Parathyroid adenoma (tissue), 2 donors: ENCODE measurements at regions not wholly inside any gene's neighbourhood (a gene's known extent, or its start where the extent isn't known, plus 50 kb on each side); places are given as distances from the start of the nearest gene placed in this dataset.
"Not testable (repeated sequence)": the region's sequence is repeated elsewhere in the genome, so short reads cannot be mapped to it uniquely, and the experiment has no call there.

ENCODE experiments used
- H2AFZ ChIP-seq: fragments of 300-600 bp; sonication (generic); one replicate; pipeline ENCODE4 v1.7.0; 2017; ENCODE audit warnings: antibody characterized with exemption, mild to moderate bottlenecking
- H3K27ac ChIP-seq: fragments of 300-600 bp; sonication (generic); one replicate; pipeline ENCODE4 v1.7.0; 2017
- H3K27me3 ChIP-seq: fragments of 300-600 bp; sonication (generic); one replicate; pipeline ENCODE4 v1.7.0; 2017; ENCODE audit warnings: low read length; ENCODE audit not compliant: control insufficient read depth, insufficient read depth
- H3K36me3 ChIP-seq: fragments of 300-600 bp; sonication (generic); one replicate; pipeline ENCODE4 v1.7.0; 2017; ENCODE audit warnings: low read length; ENCODE audit not compliant: control insufficient read depth, insufficient read depth
- H3K4me1 ChIP-seq: fragments of 300-600 bp; sonication (generic); one replicate; pipeline ENCODE4 v1.7.0; 2017; ENCODE audit warnings: control low read depth
- H3K4me2 ChIP-seq: fragments of 300-600 bp; sonication (generic); one replicate; pipeline ENCODE4 v1.7.0; 2017; ENCODE audit warnings: low read length
- H3K4me3 ChIP-seq: fragments of 300-600 bp; sonication (generic); one replicate; pipeline ENCODE4 v1.7.0; 2017; ENCODE audit warnings: low read depth, low read length
- H3K79me2 ChIP-seq: fragments of 300-600 bp; sonication (generic); one replicate; pipeline ENCODE4 v1.7.0; 2017; ENCODE audit warnings: control low read depth
- H3K9ac ChIP-seq: fragments of 300-600 bp; sonication (generic); one replicate; pipeline ENCODE4 v1.7.0; 2017; ENCODE audit warnings: mild to moderate bottlenecking
- H3K9me3 ChIP-seq: fragments of 300-600 bp; sonication (generic); one replicate; pipeline ENCODE4 v1.7.0; 2017; ENCODE audit warnings: low read length; ENCODE audit not compliant: control insufficient read depth
- CTCF ChIP-seq: fragments of 300-600 bp; sonication (generic); IDR thresholded peaks from one replicate; pipeline ENCODE4 v1.7.0; 2017; ENCODE audit warnings: antibody characterized with exemption, mild to moderate bottlenecking
- donor health status: primary hyperparathyroidism.

DNA sequence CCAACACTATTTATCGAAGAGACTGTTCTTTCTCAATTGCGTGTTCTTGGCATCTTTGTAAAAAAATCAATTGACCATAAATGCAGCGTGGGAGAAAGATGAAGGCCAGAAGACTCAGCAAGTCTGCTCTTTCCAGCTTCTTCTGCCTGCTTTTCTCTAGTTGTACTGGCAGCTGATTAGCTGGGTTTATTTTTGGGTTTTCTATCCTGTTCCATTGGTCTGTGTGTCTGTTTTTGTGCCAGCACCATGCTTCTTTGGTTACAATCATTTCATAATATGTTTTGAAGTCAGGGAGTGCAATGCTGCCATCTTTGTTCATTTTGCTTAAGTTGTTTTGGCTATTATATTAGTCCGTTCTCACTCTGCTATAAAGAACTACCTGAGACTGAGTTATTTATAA is 201.8 kb upstream of the B3GALT2 start:
- Histone ChIP-seq H3K27ac (no peak overlapping the region), H3K4me3 (no peak overlapping the region)

GRCh38 chr1:193387406-193387805 is 201.0 kb upstream of the B3GALT2 start:
- TF ChIP-seq CTCF, result no peak
- no peak overlapping the region for H3K4me2 ChIP-seq
- no peak overlapping the region for H3K4me3 ChIP-seq
- no peak overlapping the region for H2AFZ ChIP-seq
- no peaks in the 10 kb centered on the region for H3K36me3 ChIP-seq
- no peak overlapping the region for H3K27ac ChIP-seq
- no peak overlapping the region for H3K9ac ChIP-seq
- H3K79me2 ChIP-seq, result no peaks in the 10 kb centered on the region
- H3K27me3 ChIP-seq, result no peaks in the 10 kb centered on the region
- no peaks in the 10 kb centered on the region for H3K9me3 ChIP-seq
- no peaks in the 10 kb centered on the region for H3K4me1 ChIP-seq

More for the DNA sequence above, 201.8 kb upstream of the B3GALT2 start:
- Histone ChIP-seq H3K4me2 (no peak overlapping the region), H2AFZ (no peak overlapping the region), H3K79me2 (no peaks in the 10 kb centered on the region), H3K36me3 (no peaks in the 10 kb centered on the region), H3K9me3 (no peaks in the 10 kb centered on the region), H3K9ac (no peak overlapping the region), H3K27me3 (no peaks in the 10 kb centered on the region), H3K4me1 (no peaks in the 10 kb centered on the region)
- TF ChIP-seq CTCF, result no peak

DNA sequence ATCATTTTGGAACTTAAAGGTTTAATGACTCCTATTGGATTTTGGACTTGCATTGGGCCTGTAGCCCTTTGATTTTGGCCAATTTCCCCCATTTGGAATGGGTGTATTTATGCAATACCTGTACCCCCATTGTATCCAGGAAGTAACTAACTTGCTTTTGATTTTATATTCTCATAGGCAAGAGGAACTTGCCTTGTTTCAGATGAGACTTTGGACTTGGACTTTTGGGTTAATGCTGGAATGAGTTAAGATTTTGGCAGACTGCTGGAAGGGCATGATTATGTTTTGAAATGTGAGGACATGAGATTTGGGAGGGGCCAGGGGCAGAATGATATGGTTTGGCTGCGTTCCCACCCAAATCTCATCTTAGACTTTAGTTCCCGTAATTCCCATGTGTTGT is 192.0 kb upstream of the B3GALT2 start:
- H3K9ac ChIP-seq, H3K27me3 ChIP-seq, H3K9me3 ChIP-seq, H3K27ac ChIP-seq, H3K4me3 ChIP-seq, H3K4me2 ChIP-seq, H3K36me3 ChIP-seq, H3K4me1 ChIP-seq, H2AFZ ChIP-seq, H3K79me2 ChIP-seq: not testable (repeated sequence)

DNA sequence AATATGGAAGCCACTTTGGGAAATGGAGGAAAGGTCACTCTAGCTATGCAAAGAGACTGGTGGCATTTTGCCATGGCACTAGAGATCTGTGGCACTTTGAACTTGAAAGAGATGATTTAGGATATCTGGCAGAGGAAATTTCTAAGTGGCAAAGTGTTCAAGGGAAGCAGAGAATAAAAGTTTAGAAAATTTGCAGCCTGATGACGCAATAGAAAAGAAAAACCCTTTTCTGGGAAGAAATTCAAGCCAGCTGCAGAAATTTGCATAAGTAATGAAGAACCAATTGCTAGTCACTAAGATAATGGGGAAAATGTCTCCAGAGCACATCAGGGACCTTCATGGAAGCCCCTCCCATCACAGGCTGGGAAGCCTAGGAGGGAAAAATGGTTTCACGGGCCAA is 191.1 kb upstream of the B3GALT2 start:
- no peak overlapping the region for H3K4me3 ChIP-seq
- no peak overlapping the region for H3K27ac ChIP-seq
- H3K9me3 ChIP-seq, result no peaks in the 10 kb centered on the region
- no peaks in the 10 kb centered on the region for H3K36me3 ChIP-seq
- H3K27me3 ChIP-seq, result no peaks in the 10 kb centered on the region
- no peak overlapping the region for H2AFZ ChIP-seq
- no peak overlapping the region for H3K4me2 ChIP-seq
- no peak for TF ChIP-seq CTCF
- H3K79me2 ChIP-seq, result no peaks in the 10 kb centered on the region
- no peaks in the 10 kb centered on the region for H3K4me1 ChIP-seq
- no peak overlapping the region for H3K9ac ChIP-seq

- H3K4me1 ChIP-seq, result no peaks in the 10 kb centered on the region
- H3K4me3 ChIP-seq, result no peak overlapping the region
- no peaks in the 10 kb centered on the region for H3K27me3 ChIP-seq
- H2AFZ ChIP-seq, result no peak overlapping the region
- H3K27ac ChIP-seq, result no peak overlapping the region
- H3K9ac ChIP-seq, result no peak overlapping the region
- no peaks in the 10 kb centered on the region for H3K79me2 ChIP-seq
- no peak for TF ChIP-seq CTCF
- no peak overlapping the region for H3K4me2 ChIP-seq
- H3K36me3 ChIP-seq, result no peaks in the 10 kb centered on the region
- no peaks in the 10 kb centered on the region for H3K9me3 ChIP-seq
Observed at GRCh38 chr1:193372553-193372952, 186.1 kb upstream of the B3GALT2 start.
